ENCODE measurements at regions not wholly inside any gene's neighbourhood (a gene's known extent, or its start where the extent isn't known, plus 50 kb on each side); places are given as distances from the start of the nearest gene placed in this dataset.

- no peak for TF ChIP-seq CTCF (IDR thresholded peaks at IDR 0.05)
- no peak for TF ChIP-seq POLR2AphosphoS5 (IDR thresholded peaks at IDR 0.05)
- no peak for TF ChIP-seq POLR2A (IDR thresholded peaks at IDR 0.05)
Observed at GRCh38 chr7:142329062-142329790, 71.4 kb upstream of the PRSS58 start.

Measured in breast epithelium (tissue), 3 donors.